Fibroblast of skin of left quadriceps (primary cell): ENCODE measurements at regions not wholly inside any gene's neighbourhood (a gene's known extent, or its start where the extent isn't known, plus 50 kb on each side); places are given as distances from the start of the nearest gene placed in this dataset.
A peak's percentile ranks its signal among the peaks of the same experiment; 100 is the strongest.

ENCODE experiments used
- DNase-seq, 2 experiments: peaks; one replicate each; pipeline ENCODE4 v3.0.0-alpha.2; 2013; ENCODE audit warnings: low read depth in 2 of 2

- DNase-seq = no peak
Measured at GRCh38 chr6:139940741-139941729, 566.6 kb upstream of the CITED2 start.

GRCh38 chr6:139939189-139939979 is 564.9 kb upstream of the CITED2 start:
- no peak for DNase-seq

GRCh38 chr6:139932671-139933070 is 558.2 kb upstream of the CITED2 start:
- DNase-seq = no peak

- no peak for DNase-seq
Measured at GRCh38 chr6:139931747-139932146, 557.3 kb upstream of the CITED2 start.

GRCh38 chr6:139927742-139928305 is 553.4 kb upstream of the CITED2 start:
- DNase-seq = no peak

GRCh38 chr6:139927236-139927635 is 552.8 kb upstream of the CITED2 start:
- peak; percentile 88 to 89 for DNase-seq

- no peak for DNase-seq
Measured at GRCh38 chr6:139926711-139927110, 552.3 kb upstream of the CITED2 start.

- DNase-seq = peak; percentile 90 to 91
Measured at GRCh38 chr6:139925894-139926641, 551.6 kb upstream of the CITED2 start.

GRCh38 chr6:139923964-139924475 is 549.6 kb upstream of the CITED2 start:
- no peak for DNase-seq

GRCh38 chr6:139922236-139922635 is 547.8 kb upstream of the CITED2 start:
- no peak for DNase-seq

- DNase-seq = no peak
Measured at GRCh38 chr6:139920776-139921100, 546.3 kb upstream of the CITED2 start.

GRCh38 chr6:139920027-139920775 is 545.8 kb upstream of the CITED2 start:
- DNase-seq = no peak

GRCh38 chr6:139919107-139920026 is 544.9 kb upstream of the CITED2 start:
- no peak for DNase-seq

- DNase-seq = no peak
Measured at GRCh38 chr6:139917951-139918630, 543.6 kb upstream of the CITED2 start.

- no peak for DNase-seq
Measured at GRCh38 chr6:139914910-139915309, 540.5 kb upstream of the CITED2 start.

GRCh38 chr6:139912735-139913400 is 538.4 kb upstream of the CITED2 start:
- DNase-seq = no peak

- DNase-seq = no peak
Measured at GRCh38 chr6:139909992-139910391, 535.5 kb upstream of the CITED2 start.

GRCh38 chr6:139905404-139906052 is 531.1 kb upstream of the CITED2 start:
- DNase-seq = no peak
